Liver (tissue), 8 donors: ENCODE measurements at regions not wholly inside any gene's neighbourhood (a gene's known extent, or its start where the extent isn't known, plus 50 kb on each side); places are given as distances from the start of the nearest gene placed in this dataset.

Experiments
- DNase-seq: peaks from one replicate; pipeline ENCODE4 v3.0.0-alpha.2; 2017; ENCODE audit warnings: low spot score
- H3K27ac ChIP-seq, 2 donors: one replicate each; pipeline ENCODE4 v1.7.0; 2013; ENCODE audit warnings: inconsistent platforms in 2 of 2, low read length in 2 of 2, control low read depth in 1 of 2, low read depth in 1 of 2, mild to moderate bottlenecking in 1 of 2
- H3K27me3 ChIP-seq, 4 donors: one replicate each; pipeline versions ENCODE4 v1.6.1 to v1.7.0; 2013; ENCODE audit warnings: low read length in 3 of 4, inconsistent platforms in 1 of 4, mild to moderate bottlenecking in 1 of 4, moderate library complexity in 1 of 4; ENCODE audit not compliant: control insufficient read depth in 4 of 4, insufficient read depth in 4 of 4
- H3K36me3 ChIP-seq, 4 donors: one replicate each; pipeline versions ENCODE4 v1.6.1 to v1.7.0; 2013; ENCODE audit warnings: low read length in 3 of 4, mild to moderate bottlenecking in 3 of 4, low read depth in 1 of 4, moderate library complexity in 1 of 4; ENCODE audit not compliant: control insufficient read depth in 4 of 4, insufficient read depth in 3 of 4
- H3K4me1 ChIP-seq, 4 donors: one replicate each; pipeline versions ENCODE4 v1.6.1 to v1.7.0; 2013; ENCODE audit warnings: low read length in 3 of 4, mild to moderate bottlenecking in 3 of 4, moderate library complexity in 1 of 4; ENCODE audit not compliant: control insufficient read depth in 4 of 4, insufficient read depth in 4 of 4
- H3K4me3 ChIP-seq, 3 donors: one replicate each; pipeline versions ENCODE4 v1.6.1 to v1.7.0; 2013; ENCODE audit warnings: low read length in 3 of 3, control low read depth in 1 of 3, low read depth in 1 of 3, mild to moderate bottlenecking in 1 of 3
- H3K9ac ChIP-seq, 2 donors: one replicate each; pipeline ENCODE4 v1.7.0; 2013; ENCODE audit warnings: low read length in 2 of 2, mild to moderate bottlenecking in 2 of 2, moderate library complexity in 2 of 2, control low read depth in 1 of 2, low read depth in 1 of 2
- H3K9me3 ChIP-seq, 4 donors: one replicate each; pipeline versions ENCODE4 v1.6.1 to v1.7.0; 2013; ENCODE audit warnings: low read length in 3 of 4; ENCODE audit not compliant: control insufficient read depth in 4 of 4
- ATF3 ChIP-seq: IDR thresholded peaks from 2 replicates; pipeline ENCODE4 v1.6.1; 2016; ENCODE audit warnings: antibody characterized with exemption
- CTCF ChIP-seq: fragments of 150-350 bp; IDR thresholded peaks from 2 replicates; pipeline ENCODE4 v1.5.1; 2017; ENCODE audit warnings: improper control_type of control experiment, low read depth, low read length; ENCODE audit not compliant: missing input control
- EGR1 ChIP-seq, 2 donors: IDR thresholded peaks; 2 replicates each; pipeline ENCODE4 v1.6.1; 2016 to 2018; ENCODE audit warnings: antibody characterized with exemption in 2 of 2, low read depth in 2 of 2
- FOXA1 ChIP-seq: IDR thresholded peaks from 2 replicates; pipeline ENCODE4 v1.6.1; 2016; ENCODE audit warnings: antibody characterized with exemption
- FOXA2 ChIP-seq: IDR thresholded peaks from 2 replicates; pipeline ENCODE4 v1.6.1; 2016; ENCODE audit warnings: antibody characterized with exemption
- GABPA ChIP-seq, 2 donors: IDR thresholded peaks in 1 of 2; conservative IDR thresholded peaks in 1 of 2; 2 replicates each; pipeline ENCODE4 v1.6.1; 2016; ENCODE audit warnings: antibody characterized with exemption in 2 of 2, mild to moderate bottlenecking in 1 of 2, moderate library complexity in 1 of 2
- HNF4A ChIP-seq, 2 donors: conservative IDR thresholded peaks; 2 replicates each; pipeline ENCODE4 v1.6.1; 2016; ENCODE audit warnings: antibody characterized with exemption in 2 of 2, mild to moderate bottlenecking in 2 of 2
- HNF4G ChIP-seq: IDR thresholded peaks from 2 replicates; pipeline ENCODE4 v1.6.1; 2016; ENCODE audit warnings: antibody characterized with exemption
- JUND ChIP-seq, 2 donors: IDR thresholded peaks; 2 replicates each; pipeline ENCODE4 v1.6.1; 2016; ENCODE audit warnings: antibody characterized with exemption in 2 of 2
- MAX ChIP-seq: IDR thresholded peaks from 2 replicates; pipeline ENCODE4 v1.6.1; 2016; ENCODE audit warnings: antibody characterized with exemption
- NR2F2 ChIP-seq: IDR thresholded peaks from 2 replicates; pipeline ENCODE4 v1.6.1; 2016; ENCODE audit warnings: antibody characterized with exemption
- SP1 ChIP-seq: IDR thresholded peaks from 2 replicates; pipeline ENCODE4 v1.6.1; 2018; ENCODE audit warnings: antibody characterized with exemption, mild to moderate bottlenecking
- TAF1 ChIP-seq: conservative IDR thresholded peaks from 2 replicates; pipeline ENCODE4 v1.6.1; 2016; ENCODE audit warnings: antibody characterized with exemption, mild to moderate bottlenecking
- YY1 ChIP-seq: IDR thresholded peaks from 2 replicates; pipeline ENCODE4 v1.6.1; 2016; ENCODE audit warnings: antibody characterized with exemption, mild to moderate bottlenecking
- ZBTB33 ChIP-seq: IDR thresholded peaks from 2 replicates; pipeline ENCODE4 v1.6.1; 2016; ENCODE audit warnings: antibody characterized with exemption
- WGBS: extraction: QIAGEN DNeasy Blood & Tissue Kit; methylation state at CpG from one replicate; pipeline ENCODE4 v1.1.7; 2013; 5-methylcytosine and 5-hydroxymethylcytosine counted together
- donor health status: healthy.
- donor health status: healthy.
- donor health status: healthy.
- donor health status: healthy.
- donor health status: healthy.

GRCh38 chr5:50300878-50301277 is 140.2 kb downstream of the EMB start:
- Histone ChIP-seq H3K9me3 (no peaks in the 10 kb centered on the region), H3K4me1 (no peaks in the 10 kb centered on the region), H3K9ac (no peak overlapping the region), H3K36me3 (no peaks in the 10 kb centered on the region), H3K4me3 (no peak overlapping the region), H3K27me3 (no peaks in the 10 kb centered on the region), H3K27ac (no peak overlapping the region)
- DNase-seq = no peak
- 71% methylated on average over 1 of the region's 1 CpG for WGBS
- TF ChIP-seq HNF4G (no peak), ATF3 (no peak), MAX (no peak), FOXA2 (no peak), TAF1 (no peak), SP1 (no peak), JUND (IDR thresholded peaks at IDR 0.05) (no peak), FOXA1 (no peak), ZBTB33 (no peak), YY1 (no peak)

GRCh38 chr5:50299896-50300295 is 141.2 kb downstream of the EMB start:
- H3K9ac ChIP-seq = no peak overlapping the region
- WGBS = 72% methylated on average over 1 of the region's 1 CpG
- H3K4me3 ChIP-seq = no peak overlapping the region
- no peak for DNase-seq
- no peak overlapping the region for H3K27ac ChIP-seq
- H3K4me1 ChIP-seq = no peaks in the 10 kb centered on the region
- no peaks in the 10 kb centered on the region for H3K9me3 ChIP-seq
- no peaks in the 10 kb centered on the region for H3K36me3 ChIP-seq
- TF ChIP-seq YY1 (no peak), TAF1 (no peak), HNF4A (conservative IDR thresholded peaks at IDR 0.05) (no peak), EGR1 (IDR thresholded peaks at IDR 0.05; ENCODE audit: low read depth in 2 of 2) (no peak), HNF4G (no peak), JUND (IDR thresholded peaks at IDR 0.05) (no peak), FOXA1 (no peak), NR2F2 (no peak), CTCF (no peak), MAX (no peak), ATF3 (no peak), GABPA (IDR thresholded peaks at IDR 0.05 in 1 of 2, conservative IDR thresholded peaks at IDR 0.05 in 1 of 2) (no peak), SP1 (no peak)
- no peaks in the 10 kb centered on the region for H3K27me3 ChIP-seq
